SK-N-MC (cell line): ENCODE measurements at regions not wholly inside any gene's neighbourhood (a gene's known extent, or its start where the extent isn't known, plus 50 kb on each side); places are given as distances from the start of the nearest gene placed in this dataset.
"Not testable (repeated sequence)": the region's sequence is repeated elsewhere in the genome, so short reads cannot be mapped to it uniquely, and the experiment has no call there.

Experiments used
- DNase-seq: peaks from one replicate; pipeline ENCODE4 v3.0.0-alpha.2; 2011; ENCODE audit warnings: low read depth, low spot score
- H3K27ac ChIP-seq: fragments of 200-600 bp; sonication (generic); 2 replicates; pipeline ENCODE4 v1.5.1; 2016; ENCODE audit warnings: mixed run types
- H3K36me3 ChIP-seq: fragments of 200-600 bp; sonication (generic); 2 replicates; pipeline ENCODE4 v1.6.1; 2017; ENCODE audit warnings: antibody characterized with exemption, low read length, mixed read lengths; ENCODE audit not compliant: insufficient read depth
- H3K4me3 ChIP-seq: fragments of 200-600 bp; sonication (generic); 2 replicates; pipeline ENCODE4 v1.5.1; 2016
- H3K9ac ChIP-seq: fragments of 200-600 bp; sonication (generic); 2 replicates; pipeline ENCODE4 v1.8.0; 2017; ENCODE audit warnings: mixed run types, mixed read lengths; ENCODE audit not compliant: insufficient read length
- H3K9me3 ChIP-seq: fragments of 200-600 bp; sonication (generic); 2 replicates; pipeline ENCODE4 v1.6.1; 2017; ENCODE audit warnings: low read depth, mild to moderate bottlenecking, antibody characterized with exemption, low read length, moderate library complexity, mixed read lengths
- EZH2 ChIP-seq: fragments of 200-600 bp; sonication (generic); IDR thresholded peaks from one replicate; pipeline ENCODE4 v1.6.1; 2017; ENCODE audit warnings: antibody characterized with exemption
- FOXP2 ChIP-seq: optimal IDR thresholded peaks from 2 replicates; pipeline ENCODE3; 2011; ENCODE audit warnings: mild to moderate bottlenecking, moderate library complexity; ENCODE audit not compliant: insufficient read depth; ENCODE audit errors: extremely low read length, control extremely low read depth
- POLR2AphosphoS5 ChIP-seq: IDR thresholded peaks from 2 replicates; pipeline ENCODE4 v1.6.1; 2012; ENCODE audit warnings: mild to moderate bottlenecking, low read depth, low read length, borderline replicate concordance

DNA sequence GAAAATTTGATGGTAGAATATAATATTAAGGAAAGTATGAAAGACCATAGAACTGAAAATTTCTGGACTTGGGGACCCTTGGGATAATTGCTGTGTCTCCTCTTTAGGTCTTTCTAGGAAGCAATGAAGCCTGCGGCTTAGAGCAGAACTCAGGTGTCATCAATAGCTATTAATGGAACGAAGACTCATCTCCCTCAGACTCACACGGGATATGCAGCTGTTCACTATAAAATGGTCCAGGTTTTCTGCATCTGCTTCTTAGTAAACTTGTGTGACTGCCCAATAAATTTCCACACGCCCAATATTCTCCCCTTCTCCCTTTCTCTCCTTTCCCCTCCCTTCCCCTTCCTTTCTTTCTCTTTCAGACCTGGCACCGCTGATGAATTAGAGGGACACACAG is 392.5 kb downstream of the HLX start:
- TF ChIP-seq POLR2AphosphoS5 (no peak), EZH2 (no peak), FOXP2 (no peak)
- Histone ChIP-seq H3K4me3 (no peak overlapping the region), H3K9me3 (no peaks in the 10 kb centered on the region), H3K27ac (no peak overlapping the region), H3K36me3 (no peaks in the 10 kb centered on the region), H3K9ac (no peak overlapping the region)
- no peak for DNase-seq

- no peak overlapping the region for H3K4me3 ChIP-seq
- TF ChIP-seq FOXP2 = no peak
- no peak for TF ChIP-seq POLR2AphosphoS5
- TF ChIP-seq EZH2 = no peak
- no peaks in the 10 kb centered on the region for H3K36me3 ChIP-seq
- no peaks in the 10 kb centered on the region for H3K9me3 ChIP-seq
- no peak overlapping the region for H3K9ac ChIP-seq
- DNase-seq = no peak
- no peak overlapping the region for H3K27ac ChIP-seq
These were observed 393.7 kb downstream of the HLX start for GRCh38 chr1:221272940-221273339.

DNA sequence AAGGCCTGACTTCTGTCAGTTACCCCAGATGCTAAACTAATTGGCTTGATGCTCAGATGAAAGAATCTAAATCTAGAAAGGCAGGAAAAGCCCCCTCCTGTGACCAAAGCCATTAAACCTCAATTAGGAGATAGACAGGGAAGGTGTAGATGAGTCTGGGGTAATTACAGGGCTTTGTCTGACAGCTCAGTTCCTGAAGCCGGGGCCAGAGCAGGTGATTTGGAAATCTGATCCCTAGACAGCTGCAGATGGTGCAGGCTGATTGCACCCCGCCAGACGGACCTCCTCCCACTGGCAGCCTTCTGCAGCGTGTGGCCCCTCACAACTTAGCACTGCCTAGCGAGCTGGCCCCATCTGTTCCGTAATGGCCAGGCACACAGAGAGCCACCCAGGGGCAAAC is 395.1 kb downstream of the HLX start:
- TF ChIP-seq POLR2AphosphoS5 (no peak), EZH2 (no peak), FOXP2 (no peak)
- no peak for DNase-seq
- no peaks in the 10 kb centered on the region for H3K36me3 ChIP-seq
- H3K9ac ChIP-seq = no peak overlapping the region
- no peak overlapping the region for H3K4me3 ChIP-seq
- H3K27ac ChIP-seq = no peak overlapping the region
- H3K9me3 ChIP-seq = no peaks in the 10 kb centered on the region

DNA sequence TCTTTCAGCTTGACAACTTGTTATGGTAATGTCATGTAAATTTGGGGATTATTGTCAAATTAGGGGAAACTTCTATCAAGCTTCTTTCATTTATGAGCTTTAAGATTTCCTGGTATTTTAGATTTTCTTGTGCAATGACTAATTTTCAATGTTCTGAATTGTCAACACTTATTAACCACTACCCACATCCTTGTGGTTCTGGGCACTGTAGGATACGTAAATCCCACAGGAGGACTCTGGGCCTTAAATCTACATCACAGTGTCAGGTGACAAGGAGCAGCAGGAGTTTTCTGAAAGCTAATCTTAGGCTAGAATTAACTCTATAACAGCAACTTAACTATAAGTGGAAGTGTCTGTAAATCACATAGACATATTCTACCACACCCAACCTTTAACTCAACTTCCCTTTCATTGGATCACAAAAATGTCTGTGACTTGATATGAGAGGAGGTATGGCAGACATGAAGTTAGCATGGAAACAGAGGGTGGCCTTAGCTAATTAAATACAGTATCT is 397.7 kb downstream of the HLX start:
- no peaks in the 10 kb centered on the region for H3K36me3 ChIP-seq
- no peaks in the 10 kb centered on the region for H3K9me3 ChIP-seq
- TF ChIP-seq EZH2 (no peak), FOXP2 (no peak), POLR2AphosphoS5 (no peak)
- no peak overlapping the region for H3K27ac ChIP-seq
- no peak for DNase-seq
- no peak overlapping the region for H3K4me3 ChIP-seq
- H3K9ac ChIP-seq = no peak overlapping the region

DNA sequence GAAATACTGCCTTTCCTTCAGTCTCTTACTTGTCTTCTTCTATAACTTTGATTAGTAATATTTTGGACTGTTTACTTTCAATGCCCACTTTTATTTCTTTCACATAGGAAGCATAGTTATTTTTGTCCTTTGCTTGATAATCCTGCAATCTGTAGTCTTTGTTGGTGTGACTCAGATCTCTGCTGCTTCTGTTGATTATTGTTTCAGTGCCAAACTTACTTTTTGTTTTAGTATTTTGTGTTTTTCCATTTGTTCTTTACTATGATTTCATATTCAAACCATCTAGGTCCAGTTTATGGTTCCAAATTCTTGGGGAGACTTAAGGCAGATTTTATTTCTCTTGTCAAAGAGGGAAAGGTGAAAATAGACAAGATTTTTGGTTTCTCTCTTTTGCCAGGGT is 399.9 kb downstream of the HLX start:
- H3K27ac ChIP-seq = no peak overlapping the region
- TF ChIP-seq FOXP2 = no peak
- no peak for TF ChIP-seq POLR2AphosphoS5
- TF ChIP-seq EZH2 = no peak
- H3K9ac ChIP-seq = no peak overlapping the region
- H3K9me3 ChIP-seq = no peaks in the 10 kb centered on the region
- no peak overlapping the region for H3K4me3 ChIP-seq
- DNase-seq = no peak
- no peaks in the 10 kb centered on the region for H3K36me3 ChIP-seq

GRCh38 chr1:221283532-221283931 is 404.3 kb downstream of the HLX start:
- Histone ChIP-seq H3K9ac (no peak overlapping the region), H3K9me3 (no peaks in the 10 kb centered on the region), H3K36me3 (no peaks in the 10 kb centered on the region), H3K4me3 (no peak overlapping the region), H3K27ac (no peak overlapping the region)
- no peak for DNase-seq
- TF ChIP-seq FOXP2 (no peak), POLR2AphosphoS5 (no peak), EZH2 (no peak)

DNA sequence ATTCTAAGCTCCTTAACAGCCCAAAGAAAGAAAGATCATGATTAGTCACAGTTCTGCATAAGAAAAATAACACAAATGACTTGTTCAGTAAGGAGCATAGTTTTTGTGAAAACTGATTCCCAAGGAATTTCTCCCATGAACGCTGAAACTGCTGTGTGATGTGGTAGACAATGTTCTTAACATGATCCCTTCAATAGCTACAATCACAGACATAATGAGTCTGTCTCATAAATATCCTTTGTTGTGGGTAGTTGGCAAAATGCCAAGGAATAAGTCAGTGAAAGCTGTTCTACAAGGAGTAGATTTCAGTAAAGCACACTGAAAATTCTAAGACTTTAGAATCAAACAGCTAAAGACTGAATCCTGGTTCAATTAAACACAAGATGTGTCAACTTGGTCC is 404.8 kb downstream of the HLX start:
- Histone ChIP-seq H3K27ac (no peak overlapping the region), H3K9ac (no peak overlapping the region), H3K4me3 (no peak overlapping the region), H3K9me3 (no peaks in the 10 kb centered on the region), H3K36me3 (no peaks in the 10 kb centered on the region)
- DNase-seq = no peak
- TF ChIP-seq POLR2AphosphoS5 (no peak), EZH2 (no peak), FOXP2 (no peak)

DNA sequence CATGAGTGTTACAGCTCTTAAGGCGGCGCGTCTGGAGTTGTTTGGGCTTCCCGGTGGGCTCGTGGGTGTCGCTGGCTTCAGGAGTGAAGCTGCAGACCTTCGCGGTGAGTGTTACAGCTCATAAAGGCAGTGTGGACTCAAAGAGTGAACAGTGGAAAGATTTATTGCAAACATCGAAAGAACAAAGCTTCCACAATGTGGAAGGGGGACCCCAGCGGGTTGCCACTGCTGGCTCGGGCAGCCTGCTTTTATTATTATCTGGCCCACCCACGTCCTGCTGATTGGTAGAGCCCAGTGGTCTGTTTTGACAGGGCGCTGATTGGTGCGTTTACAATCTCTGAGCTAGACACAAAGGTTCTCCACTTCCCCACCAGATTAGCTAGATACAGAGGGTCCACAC is 405.7 kb downstream of the HLX start:
- not testable (repeated sequence) for H3K4me3 ChIP-seq, H3K9me3 ChIP-seq, H3K9ac ChIP-seq, H3K36me3 ChIP-seq, DNase-seq, H3K27ac ChIP-seq

GRCh38 chr1:221285458-221286210 is 406.4 kb downstream of the HLX start:
- H3K36me3 ChIP-seq, H3K4me3 ChIP-seq: not testable (repeated sequence)

More at GRCh38 chr1:221285458-221286210, 406.4 kb downstream of the HLX start:
- H3K9me3 ChIP-seq, H3K9ac ChIP-seq, H3K27ac ChIP-seq, DNase-seq: not testable (repeated sequence)
